HG03342 (cell line): ENCODE measurements at regions not wholly inside any gene's neighbourhood (a gene's known extent, or its start where the extent isn't known, plus 50 kb on each side); places are given as distances from the start of the nearest gene placed in this dataset.
A peak's percentile ranks its signal among the peaks of the same experiment; 100 is the strongest.
"Not testable (repeated sequence)": the region's sequence is repeated elsewhere in the genome, so short reads cannot be mapped to it uniquely, and the experiment has no call there.

Experiments used
- ATAC-seq: cut with Tn5 transposase; IDR thresholded peaks from one replicate; pipeline ENCODE4 v1.9.1; 2021; ENCODE audit warnings: mild to moderate bottlenecking, moderate library complexity; ENCODE audit not compliant: unreplicated experiment

GRCh38 chr16:58821886-58822285 lies 87.8 kb upstream of the GOT2 start:
- no peak for ATAC-seq

DNA sequence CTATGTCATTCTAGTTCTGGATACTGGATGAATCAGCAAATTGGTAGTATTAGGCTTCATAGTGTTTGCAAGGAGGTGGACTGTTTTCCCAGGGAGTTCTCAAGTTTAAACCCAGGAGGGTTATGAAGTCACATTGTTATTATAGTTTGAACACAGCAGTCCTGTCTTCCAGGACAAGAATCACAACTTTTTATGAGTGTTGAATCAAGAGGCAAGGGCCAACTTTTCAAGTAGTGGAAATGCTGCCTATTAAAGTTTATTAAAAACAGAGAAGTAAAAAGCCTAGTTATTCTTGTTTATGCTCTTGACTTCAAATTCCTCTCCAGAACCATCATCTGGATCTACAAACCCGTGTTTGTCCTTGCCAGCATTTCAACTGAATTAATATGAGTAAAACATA lies 86.3 kb upstream of the GOT2 start:
- no peak for ATAC-seq

DNA sequence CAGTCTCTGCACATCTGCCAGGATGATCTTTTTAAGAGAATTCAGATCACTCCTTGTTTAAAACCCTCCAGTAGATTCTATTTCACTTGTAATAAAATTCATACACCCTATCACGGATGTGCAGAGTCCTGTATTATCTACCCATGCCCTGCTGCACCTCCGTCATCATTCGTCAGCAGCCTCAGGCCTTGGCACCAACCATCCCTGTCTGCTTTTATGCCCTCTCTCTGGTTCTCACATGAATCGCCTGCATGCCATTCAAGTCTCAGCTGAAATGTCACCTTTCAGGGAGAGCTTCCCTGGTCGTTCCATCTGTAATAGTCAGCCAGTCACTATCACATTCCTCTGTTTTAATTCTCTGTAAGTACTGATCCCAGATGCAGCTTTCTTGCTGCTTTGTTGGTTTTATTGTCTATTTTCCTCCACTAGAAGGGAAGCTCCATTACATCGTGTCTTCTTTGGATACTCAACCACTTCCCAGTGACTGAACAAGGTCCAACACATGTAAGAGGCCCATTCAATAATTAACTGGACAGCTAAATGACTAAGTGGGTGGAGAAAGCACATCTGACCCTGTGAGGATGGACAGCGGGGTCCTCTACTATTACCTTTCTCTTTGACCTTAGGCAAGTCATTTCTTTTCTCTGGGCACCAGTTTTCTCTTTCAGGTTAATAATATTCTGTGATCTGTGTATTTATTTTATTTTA lies 81.2 kb upstream of the GOT2 start:
- ATAC-seq: no peak

DNA sequence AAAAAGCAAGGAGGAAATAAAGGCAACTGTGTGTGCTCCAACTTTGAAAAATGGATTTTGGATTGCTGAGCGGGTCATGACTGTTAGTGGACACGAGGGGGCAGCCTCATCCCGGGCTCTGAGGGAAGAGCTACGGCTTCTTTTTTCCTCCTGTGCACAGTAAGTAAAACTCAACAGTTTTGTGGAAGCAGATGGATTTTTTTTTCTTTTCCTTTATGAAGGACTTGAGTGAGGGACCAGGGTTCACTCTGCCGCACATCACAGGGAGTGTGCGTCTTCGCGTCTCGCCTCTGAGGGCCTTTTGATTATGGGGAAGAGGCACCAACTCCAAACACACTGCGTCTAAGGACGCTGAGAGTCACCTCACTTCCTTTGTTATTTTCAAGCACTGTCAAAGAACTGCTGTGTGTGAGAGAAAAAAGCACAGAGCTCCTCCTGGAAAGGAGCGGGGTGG lies 80.3 kb upstream of the GOT2 start:
- peak; percentile 76 for ATAC-seq

DNA sequence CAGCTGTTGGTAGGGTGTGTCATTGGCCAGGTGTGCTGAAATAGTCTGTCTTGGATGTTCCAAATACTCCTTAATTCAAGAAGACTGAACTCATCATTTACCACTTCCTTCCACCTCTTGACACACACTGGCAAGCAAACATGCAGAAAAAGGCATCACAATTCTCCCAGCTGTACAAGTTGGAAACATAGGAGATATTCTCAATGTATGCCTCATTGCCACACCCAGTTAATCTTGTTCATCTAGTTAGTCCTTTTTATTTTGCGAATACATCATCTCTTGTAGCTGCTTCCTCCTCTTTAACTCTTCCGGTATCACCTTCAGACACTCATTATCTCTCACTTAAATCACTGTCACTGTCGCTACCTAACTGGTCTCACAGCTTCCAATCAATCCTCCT lies 75.1 kb upstream of the GOT2 start:
- ATAC-seq: no peak

- ATAC-seq: no peak
Measured at GRCh38 chr16:58807276-58807675, 73.2 kb upstream of the GOT2 start.

- no peak for ATAC-seq
Measured at GRCh38 chr16:58801838-58802237, 67.7 kb upstream of the GOT2 start.

DNA sequence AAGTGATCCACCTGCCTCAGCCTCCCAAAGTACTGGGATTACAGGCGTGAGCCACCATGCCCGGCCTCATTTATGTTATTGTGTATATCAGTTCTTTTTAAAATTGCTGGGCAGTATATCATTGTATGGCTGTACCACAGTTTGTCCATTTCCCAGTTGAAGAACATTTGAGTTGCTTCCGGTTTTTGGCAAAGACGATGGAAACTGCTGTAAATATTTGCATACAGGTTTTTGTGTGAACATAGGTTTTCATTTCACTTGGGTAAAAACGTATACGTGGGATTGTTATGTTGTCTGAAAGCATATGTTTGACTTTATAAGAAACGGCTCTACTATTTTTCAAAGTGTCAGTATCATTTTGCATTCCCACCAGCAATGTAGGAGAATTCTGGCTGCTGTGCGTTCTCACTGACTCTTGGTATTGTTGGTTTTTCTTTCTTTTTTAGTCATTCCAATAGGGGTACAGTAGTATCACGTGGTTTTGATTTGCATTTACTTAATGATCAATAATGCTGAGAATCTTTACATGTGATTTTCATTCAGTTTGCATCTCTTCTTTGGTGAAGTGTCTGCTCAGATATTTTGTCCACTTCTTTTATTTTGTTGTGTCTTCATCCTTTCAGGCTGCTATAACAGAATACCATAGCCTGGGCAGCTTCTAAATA lies 63.2 kb upstream of the GOT2 start:
- ATAC-seq: no peak

DNA sequence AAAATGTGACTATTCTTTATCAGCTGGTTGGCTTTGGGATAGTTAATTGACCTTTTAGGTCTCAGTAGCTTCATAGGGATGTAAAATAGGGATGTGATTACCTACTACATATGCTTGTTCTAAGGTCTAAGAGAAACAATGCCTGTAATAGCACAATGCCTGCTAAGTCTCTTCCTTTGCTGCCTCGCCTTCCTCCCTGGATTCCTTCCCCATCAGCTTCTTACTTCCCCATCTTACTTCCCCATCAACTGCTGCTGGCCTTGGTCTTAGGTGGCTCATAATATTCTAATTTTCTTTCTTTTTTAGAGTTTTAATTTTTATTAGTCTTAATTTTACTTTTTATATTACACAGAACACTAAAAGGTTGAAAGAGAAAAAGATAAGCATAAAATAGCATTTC lies 59.2 kb upstream of the GOT2 start:
- no peak for ATAC-seq

- no peak for ATAC-seq
Measured at GRCh38 chr16:58792188-58792587, 58.1 kb upstream of the GOT2 start.

- not testable (repeated sequence) for ATAC-seq
Measured at GRCh38 chr16:58790816-58791557, 56.9 kb upstream of the GOT2 start.

DNA sequence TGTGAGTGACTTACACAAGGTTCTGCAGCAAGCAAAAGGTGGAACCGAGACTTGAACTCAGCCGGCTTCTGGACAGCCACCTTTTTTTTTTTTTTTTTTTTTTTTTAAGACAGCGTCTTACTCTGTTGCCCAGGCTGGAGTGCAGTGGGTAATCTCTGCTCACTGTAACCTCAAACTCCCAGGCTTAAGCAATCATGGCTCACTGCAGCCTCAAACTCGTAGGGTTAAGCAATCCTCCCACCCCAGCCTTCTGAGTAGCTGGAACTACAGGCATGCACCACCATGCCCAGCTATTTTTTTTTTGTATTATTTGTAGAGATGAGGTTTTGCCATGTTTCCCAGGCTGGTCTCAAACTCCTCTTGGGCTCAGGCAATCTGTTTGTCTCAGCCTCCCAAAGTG lies 55.2 kb upstream of the GOT2 start:
- ATAC-seq: no peak
